GM19438 (cell line): ENCODE measurements at regions not wholly inside any gene's neighbourhood (a gene's known extent, or its start where the extent isn't known, plus 50 kb on each side); places are given as distances from the start of the nearest gene placed in this dataset.

ENCODE experiments used
- ATAC-seq: cut with Tn5 transposase; IDR thresholded peaks from one replicate; pipeline ENCODE4 v1.9.1; 2021; ENCODE audit warnings: low read depth; ENCODE audit not compliant: unreplicated experiment

DNA sequence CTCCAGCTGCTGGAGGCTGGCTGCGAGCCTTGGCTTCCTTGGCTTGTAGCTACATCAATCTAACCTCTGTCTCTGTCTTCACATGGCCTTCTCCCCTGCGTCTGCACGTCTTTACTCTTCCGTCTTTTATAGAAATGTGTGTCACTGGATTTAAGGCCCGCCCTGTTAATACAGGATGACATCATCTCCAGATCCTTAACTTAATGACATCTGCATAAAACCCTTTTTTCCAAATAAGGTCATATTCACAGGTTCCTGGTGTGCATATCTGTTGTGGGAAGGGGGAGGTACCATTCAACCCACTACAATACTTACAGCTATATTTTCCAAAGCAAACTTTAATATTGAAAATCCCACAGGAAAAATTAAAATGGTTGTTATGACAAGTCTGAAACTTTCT is 165.3 kb upstream of the FOXD3 start:
- ATAC-seq = no peak

- ATAC-seq = no peak
Measured at GRCh38 chr1:63169057-63169456, 153.3 kb upstream of the FOXD3 start.

DNA sequence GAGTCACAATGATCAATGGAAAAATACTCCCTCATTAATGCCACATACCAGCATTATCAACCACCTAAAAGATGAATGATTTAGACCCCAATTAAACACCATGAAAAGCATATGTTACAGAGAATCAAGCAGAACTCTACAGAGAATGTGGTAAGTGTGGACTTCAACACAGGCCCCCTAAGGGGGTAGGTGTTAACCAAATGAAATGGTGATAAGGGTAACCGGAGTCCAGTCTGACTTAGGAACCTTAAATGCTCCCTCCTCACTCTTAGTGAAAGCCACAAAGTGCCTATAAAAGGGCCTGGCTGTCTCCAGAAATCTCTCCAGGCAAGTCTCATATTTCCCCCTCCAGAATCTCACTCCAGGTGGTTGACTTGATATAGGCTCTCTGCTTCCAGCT is 149.2 kb upstream of the FOXD3 start:
- no peak for ATAC-seq

- ATAC-seq = no peak
Measured at GRCh38 chr1:63189677-63190076, 132.7 kb upstream of the FOXD3 start.

- no peak for ATAC-seq
Measured at GRCh38 chr1:63190171-63190570, 132.2 kb upstream of the FOXD3 start.

DNA sequence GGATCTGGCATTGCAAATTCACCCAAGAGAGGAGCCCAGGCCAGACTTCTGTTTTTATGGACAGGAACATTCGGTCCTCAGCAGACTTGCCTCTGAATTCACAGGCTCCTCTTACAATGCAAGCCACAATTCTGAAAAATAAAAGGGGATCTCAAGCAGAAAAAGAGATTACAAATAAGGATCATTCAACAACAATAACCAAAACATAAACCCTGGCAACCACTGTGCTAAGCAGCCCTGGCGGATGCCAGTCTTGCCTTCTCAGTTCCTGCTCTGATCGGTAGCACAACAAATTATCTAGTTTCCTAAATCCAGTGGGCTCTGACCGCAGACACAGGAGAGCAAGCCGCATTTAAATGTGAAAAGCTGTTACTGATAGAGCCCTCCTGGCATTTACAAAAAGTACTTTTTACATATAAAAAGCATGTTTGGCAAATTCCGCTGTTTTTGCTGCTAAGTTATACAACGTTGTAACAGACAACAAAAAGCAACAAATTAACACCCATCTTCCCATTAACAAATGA is 123.4 kb upstream of the FOXD3 start:
- no peak for ATAC-seq

DNA sequence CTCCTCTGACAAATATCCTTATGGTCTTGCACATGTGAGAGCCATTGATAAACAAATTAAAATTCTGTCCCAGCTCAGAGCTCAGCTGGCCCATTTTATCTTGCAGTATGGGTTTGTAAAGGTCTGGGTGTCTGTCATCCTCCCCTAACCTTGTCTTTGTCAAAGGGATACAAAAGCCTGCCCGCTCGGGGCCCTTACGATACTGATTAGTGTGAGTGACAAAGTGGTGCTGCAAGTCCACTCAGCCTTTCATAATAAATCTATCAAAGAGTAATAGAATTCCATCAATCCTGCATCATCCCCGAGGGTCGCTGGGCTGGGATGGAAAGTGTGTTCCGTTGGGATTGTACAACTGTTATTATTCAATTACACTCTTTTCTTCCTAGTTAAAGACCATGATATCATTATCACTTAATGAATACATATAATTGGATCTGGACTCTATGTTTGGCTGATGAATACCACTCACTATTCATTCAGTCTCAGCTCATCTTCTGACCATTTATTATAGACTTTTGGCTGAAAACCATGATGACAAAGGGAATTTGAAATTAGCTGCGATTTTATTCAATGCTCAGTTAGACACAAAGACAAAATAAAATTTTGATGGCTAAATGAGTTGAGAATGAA is 122.5 kb upstream of the FOXD3 start:
- ATAC-seq = no peak

DNA sequence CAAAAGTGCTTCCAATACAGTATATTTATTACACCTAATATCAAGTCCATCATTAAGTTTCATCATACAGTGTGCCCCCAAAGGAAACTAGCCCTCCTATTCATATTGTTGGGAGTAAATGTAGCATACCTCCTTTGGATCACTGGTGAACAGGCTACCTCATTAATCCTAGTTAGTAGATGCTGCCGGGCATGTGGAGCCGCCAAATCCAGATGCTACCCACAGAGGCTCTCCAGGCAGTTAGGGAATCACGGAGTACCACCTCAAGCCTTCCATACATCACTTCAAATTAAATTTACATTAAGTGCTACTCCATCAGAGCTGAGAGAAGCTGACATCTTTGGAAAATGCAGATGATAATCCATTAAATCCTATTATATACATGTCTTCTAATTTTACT is 121.7 kb upstream of the FOXD3 start:
- no peak for ATAC-seq

- no peak for ATAC-seq
Measured at GRCh38 chr1:63203641-63204040, 118.7 kb upstream of the FOXD3 start.

GRCh38 chr1:63205776-63206175 is 116.6 kb upstream of the FOXD3 start:
- ATAC-seq = no peak

DNA sequence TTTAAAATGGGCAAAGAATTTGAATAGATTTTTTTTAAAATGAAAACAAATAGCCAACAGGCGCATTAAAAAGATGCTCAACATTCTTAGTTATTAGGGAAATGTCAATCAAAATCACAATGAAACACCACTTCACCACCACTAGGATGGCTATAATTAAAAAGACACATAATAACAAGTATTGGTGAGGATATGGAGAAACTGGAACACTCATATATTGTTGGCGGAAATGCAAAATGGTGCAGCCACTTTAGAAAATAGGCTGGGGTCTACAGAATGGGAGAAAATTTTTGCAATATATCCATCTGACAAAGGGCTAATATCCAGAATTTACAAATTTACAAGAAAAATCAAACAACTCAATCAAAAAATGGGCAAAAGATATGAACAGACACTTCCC is 107.8 kb upstream of the FOXD3 start:
- ATAC-seq = no peak

DNA sequence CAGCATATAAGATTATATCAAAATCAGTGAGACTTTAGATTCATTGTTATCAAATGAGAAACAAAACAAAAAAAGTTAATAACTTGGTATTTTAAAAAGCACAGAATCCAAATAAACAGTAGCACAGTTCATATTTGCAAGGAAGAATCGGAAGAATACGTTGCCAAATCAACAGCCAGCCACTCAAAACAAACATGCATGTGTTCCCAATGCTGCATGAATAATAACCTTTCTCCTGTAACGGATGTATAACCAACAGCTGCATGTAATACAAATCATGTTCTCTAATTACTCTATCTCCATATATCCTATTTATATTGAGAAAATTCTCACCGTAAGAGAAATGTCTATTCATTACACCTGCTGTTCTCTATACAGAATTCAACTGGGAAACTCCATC is 98.9 kb upstream of the FOXD3 start:
- ATAC-seq = no peak

GRCh38 chr1:63230722-63231121 is 91.6 kb upstream of the FOXD3 start:
- no peak for ATAC-seq

- ATAC-seq = no peak
Measured at GRCh38 chr1:63238721-63239120, 83.6 kb upstream of the FOXD3 start.

GRCh38 chr1:63245186-63245585 is 77.2 kb upstream of the FOXD3 start:
- no peak for ATAC-seq

DNA sequence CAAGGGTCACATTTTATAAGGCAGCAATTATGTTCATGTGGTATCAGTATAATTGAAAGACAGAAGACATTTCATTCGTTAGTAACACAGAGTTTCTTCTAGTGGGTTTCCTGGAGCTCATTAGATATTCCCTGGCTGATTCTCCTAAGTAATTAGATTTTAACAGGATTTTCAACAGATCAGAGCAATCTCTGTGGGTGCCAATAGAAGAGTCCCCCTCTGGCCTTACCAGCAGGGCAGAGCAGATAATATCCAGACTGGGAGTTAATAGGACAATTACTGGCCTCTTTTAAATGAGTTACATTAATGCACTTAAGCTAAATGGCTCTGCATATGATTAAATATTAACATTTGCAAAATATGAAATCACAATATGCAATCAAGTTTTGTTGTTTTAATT is 74.2 kb upstream of the FOXD3 start:
- no peak for ATAC-seq

- ATAC-seq = no peak
Measured at GRCh38 chr1:63255153-63255552, 67.2 kb upstream of the FOXD3 start.

DNA sequence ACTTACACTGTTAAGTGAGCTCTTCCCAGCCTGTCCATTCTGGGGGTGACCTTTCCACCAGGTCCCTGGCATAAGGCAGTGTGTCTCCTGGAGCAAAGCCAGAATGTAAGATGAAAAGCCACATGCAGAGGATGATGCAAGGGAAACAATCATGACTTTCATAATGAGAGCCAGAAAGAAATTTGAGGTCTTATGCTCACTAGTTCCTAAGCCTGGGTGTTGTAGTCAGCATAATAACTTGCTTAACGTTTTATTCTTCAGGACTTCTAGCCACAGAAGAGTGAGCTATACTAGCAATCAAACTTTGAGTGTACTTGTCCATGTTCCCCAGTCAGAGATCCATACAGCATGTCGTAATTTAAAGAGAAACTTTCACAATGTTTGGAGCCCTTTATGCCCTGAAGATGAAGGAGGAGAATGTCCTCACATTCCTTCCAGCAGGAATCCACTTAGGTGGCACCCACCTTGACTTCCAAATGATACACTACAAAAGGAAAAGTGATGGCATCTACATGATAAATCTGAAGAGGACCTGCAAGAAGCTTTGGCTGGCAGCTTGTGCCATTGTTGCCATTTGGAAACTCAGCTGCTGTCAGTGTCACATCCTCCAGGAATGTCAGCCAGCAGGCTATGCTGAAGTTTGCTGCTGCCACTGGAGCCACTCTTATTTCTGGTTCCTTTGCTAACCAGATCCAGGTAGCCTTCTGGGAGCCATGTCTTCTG is 60.5 kb upstream of the FOXD3 start:
- ATAC-seq = no peak

DNA sequence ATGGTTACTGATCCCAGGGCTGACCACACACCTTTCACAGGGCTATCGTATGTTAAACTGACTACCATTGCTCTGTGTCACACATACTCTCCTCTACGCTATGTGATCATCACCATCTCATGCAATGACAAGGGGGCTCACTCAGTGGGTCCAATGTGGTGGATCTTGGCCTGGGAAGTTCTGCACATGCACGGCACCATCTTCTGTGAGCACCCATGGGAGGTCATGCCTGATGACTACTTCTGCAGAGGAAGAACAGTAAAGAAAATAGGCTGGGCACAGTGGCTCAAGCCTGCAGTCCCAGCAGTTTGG is 60.0 kb upstream of the FOXD3 start:
- ATAC-seq = no peak

- no peak for ATAC-seq
Measured at GRCh38 chr1:63264161-63264560, 58.2 kb upstream of the FOXD3 start.

DNA sequence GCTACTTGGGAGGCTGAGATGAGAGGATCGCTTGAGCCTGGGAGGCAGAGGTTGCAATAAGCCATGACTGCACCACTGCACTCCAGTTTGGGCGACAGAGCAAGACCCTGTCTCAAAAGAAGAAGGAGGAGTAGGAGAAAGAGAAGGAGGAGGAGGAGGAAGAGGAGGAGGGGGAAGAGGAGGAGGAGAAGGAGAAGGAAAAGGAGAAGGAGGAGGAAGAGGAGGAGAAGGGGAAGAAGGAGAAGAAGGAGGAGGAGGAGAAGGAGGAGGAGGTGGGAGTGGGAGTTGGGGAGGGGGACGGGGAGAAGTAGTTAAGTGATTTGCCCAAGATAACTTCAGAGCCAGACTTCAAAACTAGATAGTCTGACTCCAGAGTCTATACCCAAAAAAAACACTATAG is 55.5 kb upstream of the FOXD3 start:
- no peak for ATAC-seq

DNA sequence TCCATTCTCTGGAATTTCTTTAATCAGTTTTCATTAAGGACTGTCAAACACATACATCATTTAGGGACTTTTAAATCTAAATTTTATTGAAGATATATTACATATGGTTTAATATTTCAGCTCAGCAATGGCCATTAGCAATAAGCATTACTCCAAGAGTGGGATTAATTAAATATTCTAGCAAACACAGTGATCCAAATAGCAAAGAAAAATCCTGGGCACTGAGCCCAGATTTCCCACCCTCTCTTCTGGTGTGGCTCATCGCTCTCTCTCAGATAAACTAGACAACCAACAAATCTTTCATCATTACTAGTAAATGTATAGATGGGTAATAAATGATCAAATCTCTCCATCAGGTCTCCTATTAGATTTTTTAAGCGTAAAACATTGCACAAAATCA is 53.5 kb upstream of the FOXD3 start:
- no peak for ATAC-seq

GRCh38 chr1:63269571-63269970 is 52.8 kb upstream of the FOXD3 start:
- ATAC-seq = no peak
